ENCODE measurements at regions not wholly inside any gene's neighbourhood (a gene's known extent, or its start where the extent isn't known, plus 50 kb on each side); places are given as distances from the start of the nearest gene placed in this dataset.

DNA sequence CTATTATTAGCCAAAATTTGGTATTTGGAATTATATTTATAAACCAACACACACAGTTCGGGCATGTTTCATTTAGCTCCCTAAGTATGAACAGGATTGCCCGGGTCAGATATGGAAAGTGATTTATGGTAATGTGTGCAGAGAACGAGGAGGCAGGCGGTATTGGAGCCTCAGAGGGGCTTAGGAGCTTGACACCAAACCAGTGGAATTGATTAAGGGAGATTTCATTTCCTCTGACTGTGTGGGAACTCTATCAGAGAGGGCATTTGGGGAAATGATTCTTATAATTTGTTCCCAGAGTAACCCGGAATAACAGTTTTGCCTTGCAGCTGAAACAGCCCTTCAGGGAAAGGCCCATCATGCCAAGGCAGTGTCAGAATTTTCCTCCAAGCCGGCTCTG, 115.1 kb upstream of the SPTLC3 start:
- DNase-seq (ENCODE audit: low spot score) (no peak), ATAC-seq (no peak)
- CTCF ChIA-PET = no interaction called here
- TF ChIP-seq NFYB (CRISPR knock-in tag; conservative IDR thresholded peaks at IDR 0.05; ENCODE audit: low read depth) (no peak), CBFB (CRISPR knock-in tag; IDR thresholded peaks at IDR 0.05; ENCODE audit: low read depth) (no peak), KAT7 (CRISPR knock-in tag; IDR thresholded peaks at IDR 0.05; ENCODE audit: borderline replicate concordance) (no peak), SMAD3 (CRISPR knock-in tag; IDR thresholded peaks at IDR 0.05; ENCODE audit: borderline replicate concordance) (no peak), JAZF1 (CRISPR knock-in tag; IDR thresholded peaks at IDR 0.05) (no peak), ZNF138 (CRISPR knock-in tag; conservative IDR thresholded peaks at IDR 0.05) (no peak), ESRRA (CRISPR knock-in tag; IDR thresholded peaks at IDR 0.05; ENCODE audit: borderline replicate concordance) (no peak), SP1 (CRISPR knock-in tag; conservative IDR thresholded peaks at IDR 0.05) (no peak)
- TF ChIP-seq, protein P1, sequence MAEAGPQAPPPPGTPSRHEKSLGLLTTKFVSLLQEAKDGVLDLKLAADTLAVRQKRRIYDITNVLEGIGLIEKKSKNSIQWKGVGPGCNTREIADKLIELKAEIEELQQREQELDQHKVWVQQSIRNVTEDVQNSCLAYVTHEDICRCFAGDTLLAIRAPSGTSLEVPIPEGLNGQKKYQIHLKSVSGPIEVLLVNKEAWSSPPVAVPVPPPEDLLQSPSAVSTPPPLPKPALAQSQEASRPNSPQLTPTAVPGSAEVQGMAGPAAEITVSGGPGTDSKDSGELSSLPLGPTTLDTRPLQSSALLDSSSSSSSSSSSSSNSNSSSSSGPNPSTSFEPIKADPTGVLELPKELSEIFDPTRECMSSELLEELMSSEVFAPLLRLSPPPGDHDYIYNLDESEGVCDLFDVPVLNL (CRISPR knock-in tag; IDR thresholded peaks at IDR 0.05; ENCODE audit: borderline replicate concordance, low read depth) = no peak
- TF ChIP-seq, protein P2, sequence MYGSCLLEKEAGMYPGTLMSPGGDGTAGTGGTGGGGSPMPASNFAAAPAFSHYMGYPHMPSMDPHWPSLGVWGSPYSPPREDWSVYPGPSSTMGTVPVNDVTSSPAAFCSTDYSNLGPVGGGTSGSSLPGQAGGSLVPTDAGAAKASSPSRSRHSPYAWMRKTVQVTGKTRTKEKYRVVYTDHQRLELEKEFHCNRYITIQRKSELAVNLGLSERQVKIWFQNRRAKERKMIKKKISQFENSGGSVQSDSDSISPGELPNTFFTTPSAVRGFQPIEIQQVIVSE (CRISPR knock-in tag; IDR thresholded peaks at IDR 0.05; ENCODE audit: borderline replicate concordance) = no peak
- TF ChIP-seq, protein P3, sequence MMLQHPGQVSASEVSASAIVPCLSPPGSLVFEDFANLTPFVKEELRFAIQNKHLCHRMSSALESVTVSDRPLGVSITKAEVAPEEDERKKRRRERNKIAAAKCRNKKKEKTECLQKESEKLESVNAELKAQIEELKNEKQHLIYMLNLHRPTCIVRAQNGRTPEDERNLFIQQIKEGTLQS (CRISPR knock-in tag; conservative IDR thresholded peaks at IDR 0.05) = no peak
- TF ChIP-seq, protein P4, sequence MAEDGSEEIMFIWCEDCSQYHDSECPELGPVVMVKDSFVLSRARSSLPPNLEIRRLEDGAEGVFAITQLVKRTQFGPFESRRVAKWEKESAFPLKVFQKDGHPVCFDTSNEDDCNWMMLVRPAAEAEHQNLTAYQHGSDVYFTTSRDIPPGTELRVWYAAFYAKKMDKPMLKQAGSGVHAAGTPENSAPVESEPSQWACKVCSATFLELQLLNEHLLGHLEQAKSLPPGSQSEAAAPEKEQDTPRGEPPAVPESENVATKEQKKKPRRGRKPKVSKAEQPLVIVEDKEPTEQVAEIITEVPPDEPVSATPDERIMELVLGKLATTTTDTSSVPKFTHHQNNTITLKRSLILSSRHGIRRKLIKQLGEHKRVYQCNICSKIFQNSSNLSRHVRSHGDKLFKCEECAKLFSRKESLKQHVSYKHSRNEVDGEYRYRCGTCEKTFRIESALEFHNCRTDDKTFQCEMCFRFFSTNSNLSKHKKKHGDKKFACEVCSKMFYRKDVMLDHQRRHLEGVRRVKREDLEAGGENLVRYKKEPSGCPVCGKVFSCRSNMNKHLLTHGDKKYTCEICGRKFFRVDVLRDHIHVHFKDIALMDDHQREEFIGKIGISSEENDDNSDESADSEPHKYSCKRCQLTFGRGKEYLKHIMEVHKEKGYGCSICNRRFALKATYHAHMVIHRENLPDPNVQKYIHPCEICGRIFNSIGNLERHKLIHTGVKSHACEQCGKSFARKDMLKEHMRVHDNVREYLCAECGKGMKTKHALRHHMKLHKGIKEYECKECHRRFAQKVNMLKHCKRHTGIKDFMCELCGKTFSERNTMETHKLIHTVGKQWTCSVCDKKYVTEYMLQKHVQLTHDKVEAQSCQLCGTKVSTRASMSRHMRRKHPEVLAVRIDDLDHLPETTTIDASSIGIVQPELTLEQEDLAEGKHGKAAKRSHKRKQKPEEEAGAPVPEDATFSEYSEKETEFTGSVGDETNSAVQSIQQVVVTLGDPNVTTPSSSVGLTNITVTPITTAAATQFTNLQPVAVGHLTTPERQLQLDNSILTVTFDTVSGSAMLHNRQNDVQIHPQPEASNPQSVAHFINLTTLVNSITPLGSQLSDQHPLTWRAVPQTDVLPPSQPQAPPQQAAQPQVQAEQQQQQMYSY (CRISPR knock-in tag; IDR thresholded peaks at IDR 0.05) = no peak
- TF ChIP-seq, protein P5, sequence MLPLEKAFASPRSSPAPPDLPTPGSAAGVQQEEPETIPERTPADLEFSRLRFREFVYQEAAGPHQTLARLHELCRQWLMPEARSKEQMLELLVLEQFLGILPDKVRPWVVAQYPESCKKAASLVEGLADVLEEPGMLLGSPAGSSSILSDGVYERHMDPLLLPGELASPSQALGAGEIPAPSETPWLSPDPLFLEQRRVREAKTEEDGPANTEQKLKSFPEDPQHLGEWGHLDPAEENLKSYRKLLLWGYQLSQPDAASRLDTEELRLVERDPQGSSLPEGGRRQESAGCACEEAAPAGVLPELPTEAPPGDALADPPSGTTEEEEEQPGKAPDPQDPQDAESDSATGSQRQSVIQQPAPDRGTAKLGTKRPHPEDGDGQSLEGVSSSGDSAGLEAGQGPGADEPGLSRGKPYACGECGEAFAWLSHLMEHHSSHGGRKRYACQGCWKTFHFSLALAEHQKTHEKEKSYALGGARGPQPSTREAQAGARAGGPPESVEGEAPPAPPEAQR (CRISPR knock-in tag; IDR thresholded peaks at IDR 0.05) = no peak
- TF ChIP-seq, protein P6, sequence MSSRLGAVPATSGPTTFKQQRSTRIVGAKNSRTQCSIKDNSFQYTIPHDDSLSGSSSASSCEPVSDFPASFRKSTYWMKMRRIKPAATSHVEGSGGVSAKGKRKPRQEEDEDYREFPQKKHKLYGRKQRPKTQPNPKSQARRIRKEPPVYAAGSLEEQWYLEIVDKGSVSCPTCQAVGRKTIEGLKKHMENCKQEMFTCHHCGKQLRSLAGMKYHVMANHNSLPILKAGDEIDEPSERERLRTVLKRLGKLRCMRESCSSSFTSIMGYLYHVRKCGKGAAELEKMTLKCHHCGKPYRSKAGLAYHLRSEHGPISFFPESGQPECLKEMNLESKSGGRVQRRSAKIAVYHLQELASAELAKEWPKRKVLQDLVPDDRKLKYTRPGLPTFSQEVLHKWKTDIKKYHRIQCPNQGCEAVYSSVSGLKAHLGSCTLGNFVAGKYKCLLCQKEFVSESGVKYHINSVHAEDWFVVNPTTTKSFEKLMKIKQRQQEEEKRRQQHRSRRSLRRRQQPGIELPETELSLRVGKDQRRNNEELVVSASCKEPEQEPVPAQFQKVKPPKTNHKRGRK (CRISPR knock-in tag; IDR thresholded peaks at IDR 0.05; ENCODE audit: borderline replicate concordance) = no peak
- TF ChIP-seq, protein P7, sequence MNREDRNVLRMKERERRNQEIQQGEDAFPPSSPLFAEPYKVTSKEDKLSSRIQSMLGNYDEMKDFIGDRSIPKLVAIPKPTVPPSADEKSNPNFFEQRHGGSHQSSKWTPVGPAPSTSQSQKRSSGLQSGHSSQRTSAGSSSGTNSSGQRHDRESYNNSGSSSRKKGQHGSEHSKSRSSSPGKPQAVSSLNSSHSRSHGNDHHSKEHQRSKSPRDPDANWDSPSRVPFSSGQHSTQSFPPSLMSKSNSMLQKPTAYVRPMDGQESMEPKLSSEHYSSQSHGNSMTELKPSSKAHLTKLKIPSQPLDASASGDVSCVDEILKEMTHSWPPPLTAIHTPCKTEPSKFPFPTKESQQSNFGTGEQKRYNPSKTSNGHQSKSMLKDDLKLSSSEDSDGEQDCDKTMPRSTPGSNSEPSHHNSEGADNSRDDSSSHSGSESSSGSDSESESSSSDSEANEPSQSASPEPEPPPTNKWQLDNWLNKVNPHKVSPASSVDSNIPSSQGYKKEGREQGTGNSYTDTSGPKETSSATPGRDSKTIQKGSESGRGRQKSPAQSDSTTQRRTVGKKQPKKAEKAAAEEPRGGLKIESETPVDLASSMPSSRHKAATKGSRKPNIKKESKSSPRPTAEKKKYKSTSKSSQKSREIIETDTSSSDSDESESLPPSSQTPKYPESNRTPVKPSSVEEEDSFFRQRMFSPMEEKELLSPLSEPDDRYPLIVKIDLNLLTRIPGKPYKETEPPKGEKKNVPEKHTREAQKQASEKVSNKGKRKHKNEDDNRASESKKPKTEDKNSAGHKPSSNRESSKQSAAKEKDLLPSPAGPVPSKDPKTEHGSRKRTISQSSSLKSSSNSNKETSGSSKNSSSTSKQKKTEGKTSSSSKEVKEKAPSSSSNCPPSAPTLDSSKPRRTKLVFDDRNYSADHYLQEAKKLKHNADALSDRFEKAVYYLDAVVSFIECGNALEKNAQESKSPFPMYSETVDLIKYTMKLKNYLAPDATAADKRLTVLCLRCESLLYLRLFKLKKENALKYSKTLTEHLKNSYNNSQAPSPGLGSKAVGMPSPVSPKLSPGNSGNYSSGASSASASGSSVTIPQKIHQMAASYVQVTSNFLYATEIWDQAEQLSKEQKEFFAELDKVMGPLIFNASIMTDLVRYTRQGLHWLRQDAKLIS (CRISPR knock-in tag; IDR thresholded peaks at IDR 0.05; ENCODE audit: borderline replicate concordance) = no peak
- TF ChIP-seq, protein P8, sequence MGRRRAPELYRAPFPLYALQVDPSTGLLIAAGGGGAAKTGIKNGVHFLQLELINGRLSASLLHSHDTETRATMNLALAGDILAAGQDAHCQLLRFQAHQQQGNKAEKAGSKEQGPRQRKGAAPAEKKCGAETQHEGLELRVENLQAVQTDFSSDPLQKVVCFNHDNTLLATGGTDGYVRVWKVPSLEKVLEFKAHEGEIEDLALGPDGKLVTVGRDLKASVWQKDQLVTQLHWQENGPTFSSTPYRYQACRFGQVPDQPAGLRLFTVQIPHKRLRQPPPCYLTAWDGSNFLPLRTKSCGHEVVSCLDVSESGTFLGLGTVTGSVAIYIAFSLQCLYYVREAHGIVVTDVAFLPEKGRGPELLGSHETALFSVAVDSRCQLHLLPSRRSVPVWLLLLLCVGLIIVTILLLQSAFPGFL (CRISPR knock-in tag; IDR thresholded peaks at IDR 0.05; ENCODE audit: borderline replicate concordance) = no peak
- TF ChIP-seq, protein P9, sequence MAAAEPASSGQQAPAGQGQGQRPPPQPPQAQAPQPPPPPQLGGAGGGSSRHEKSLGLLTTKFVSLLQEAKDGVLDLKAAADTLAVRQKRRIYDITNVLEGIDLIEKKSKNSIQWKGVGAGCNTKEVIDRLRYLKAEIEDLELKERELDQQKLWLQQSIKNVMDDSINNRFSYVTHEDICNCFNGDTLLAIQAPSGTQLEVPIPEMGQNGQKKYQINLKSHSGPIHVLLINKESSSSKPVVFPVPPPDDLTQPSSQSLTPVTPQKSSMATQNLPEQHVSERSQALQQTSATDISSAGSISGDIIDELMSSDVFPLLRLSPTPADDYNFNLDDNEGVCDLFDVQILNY (CRISPR knock-in tag; IDR thresholded peaks at IDR 0.05) = no peak
- TF ChIP-seq, protein P10, sequence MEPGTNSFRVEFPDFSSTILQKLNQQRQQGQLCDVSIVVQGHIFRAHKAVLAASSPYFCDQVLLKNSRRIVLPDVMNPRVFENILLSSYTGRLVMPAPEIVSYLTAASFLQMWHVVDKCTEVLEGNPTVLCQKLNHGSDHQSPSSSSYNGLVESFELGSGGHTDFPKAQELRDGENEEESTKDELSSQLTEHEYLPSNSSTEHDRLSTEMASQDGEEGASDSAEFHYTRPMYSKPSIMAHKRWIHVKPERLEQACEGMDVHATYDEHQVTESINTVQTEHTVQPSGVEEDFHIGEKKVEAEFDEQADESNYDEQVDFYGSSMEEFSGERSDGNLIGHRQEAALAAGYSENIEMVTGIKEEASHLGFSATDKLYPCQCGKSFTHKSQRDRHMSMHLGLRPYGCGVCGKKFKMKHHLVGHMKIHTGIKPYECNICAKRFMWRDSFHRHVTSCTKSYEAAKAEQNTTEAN (CRISPR knock-in tag; IDR thresholded peaks at IDR 0.05) = no peak
- POLR2A ChIA-PET = no interaction called here
- no peaks in the 10 kb centered on the region; the same call in none of the 2 replicates for H3K27me3 Mint-ChIP-seq (ENCODE audit: low read depth)
- H3K4me1 Mint-ChIP-seq = peaks cover 20% of the 10 kb centered on the region
- H3K27ac Mint-ChIP-seq = no peak overlapping the region
- H3K4me3 Mint-ChIP-seq = no peak overlapping the region
- H3K9me3 Mint-ChIP-seq = peaks cover 15% of the 10 kb centered on the region
- H3K36me3 Mint-ChIP-seq = peaks cover 6% of the 10 kb centered on the region; the same call in 1 of the 2 replicates

Measured in WTC11 (cell line).